ENCODE measurements at regions not wholly inside any gene's neighbourhood (a gene's known extent, or its start where the extent isn't known, plus 50 kb on each side); places are given as distances from the start of the nearest gene placed in this dataset.

GRCh38 chr9:29648132-29648531 is 2074.9 kb upstream of the C9orf72 start:
- in situ Hi-C loops (cut with MboI) (no loop called here), intact Hi-C loops (cut with micrococcal nuclease) (no loop called here)
- CTCF ChIA-PET (ENCODE audit: low intra/inter-chr PET ratio), result no interaction called here
- H4K20me1 ChIP-seq (replicated peaks; ENCODE audit: control insufficient read depth, insufficient read depth, low read length), result no peaks in the 10 kb centered on the region
- no peaks in the 10 kb centered on the region for H3K9me1 ChIP-seq (ENCODE audit: control insufficient read depth, insufficient read depth, low read length)
- no peak overlapping the region for H3K27ac ChIP-seq (ENCODE audit: extremely low read depth, low read depth, low read length)
- H3K9me3 ChIP-seq (replicated peaks; ENCODE audit: control insufficient read depth, insufficient read depth, low read depth, low read length), result no peaks in the 10 kb centered on the region
- H3K36me3 ChIP-seq (ENCODE audit: control insufficient read depth, insufficient read depth, low read length), result no peaks in the 10 kb centered on the region
- no peak overlapping the region for H3K9ac ChIP-seq (ENCODE audit: insufficient read depth in 1 of 2, low read depth in 2 of 2, low read length in 2 of 2)
- no peaks in the 10 kb centered on the region for H3K4me1 ChIP-seq (replicated peaks in 1 of 2; ENCODE audit: control insufficient read depth in 2 of 2, insufficient read depth in 2 of 2, low read length in 2 of 2)
- no peak for DNase-seq (ENCODE audit: extremely low read depth in 1 of 4, low spot score in 3 of 4)
- ATAC-seq, result no peak
- no peak for FAIRE-seq
- no peak overlapping the region for H3K4me2 ChIP-seq (ENCODE audit: insufficient read depth, low read length)
- no peak for TF ChIP-seq TARDBP (IDR thresholded peaks at IDR 0.05)
- no peak for TF ChIP-seq SMC3 (conservative IDR thresholded peaks at IDR 0.05; ENCODE audit: insufficient read depth, low read depth, low read length)
- no peak for TF ChIP-seq CTBP1 (IDR thresholded peaks at IDR 0.05; ENCODE audit: borderline replicate concordance)
- POLR2A ChIA-PET, result no interaction called here
- no peak overlapping the region for H3K4me3 ChIP-seq
- no peaks in the 10 kb centered on the region for H3K27me3 ChIP-seq (ENCODE audit: control insufficient read depth in 2 of 2, insufficient read depth in 2 of 2, low read length in 2 of 2)
- no peaks in the 10 kb centered on the region for H3K79me2 ChIP-seq (ENCODE audit: control insufficient read depth, insufficient read depth, low read length)
- H2AFZ ChIP-seq (ENCODE audit: low read depth, low read length), result no peak overlapping the region
- BruUV-seq (replicated peaks), result no TSS peak

- Histone ChIP-seq H3K79me2 (ENCODE audit: control insufficient read depth, insufficient read depth, low read length) (no peaks in the 10 kb centered on the region), H3K36me3 (ENCODE audit: control insufficient read depth, insufficient read depth, low read length) (no peaks in the 10 kb centered on the region), H3K4me2 (ENCODE audit: insufficient read depth, low read length) (no peak overlapping the region), H2AFZ (ENCODE audit: low read depth, low read length) (no peak overlapping the region), H4K20me1 (replicated peaks; ENCODE audit: control insufficient read depth, insufficient read depth, low read length) (no peaks in the 10 kb centered on the region), H3K27me3 (ENCODE audit: control insufficient read depth in 2 of 2, insufficient read depth in 2 of 2, low read length in 2 of 2) (no peaks in the 10 kb centered on the region), H3K9me3 (replicated peaks; ENCODE audit: control insufficient read depth, insufficient read depth, low read depth, low read length) (no peaks in the 10 kb centered on the region), H3K4me1 (replicated peaks in 1 of 2; ENCODE audit: control insufficient read depth in 2 of 2, insufficient read depth in 2 of 2, low read length in 2 of 2) (no peaks in the 10 kb centered on the region), H3K4me3 (no peak overlapping the region), H3K27ac (ENCODE audit: extremely low read depth, low read depth, low read length) (no peak overlapping the region), H3K9me1 (ENCODE audit: control insufficient read depth, insufficient read depth, low read length) (no peaks in the 10 kb centered on the region), H3K9ac (ENCODE audit: insufficient read depth in 1 of 2, low read depth in 2 of 2, low read length in 2 of 2) (no peak overlapping the region)
- CTCF ChIA-PET (ENCODE audit: low intra/inter-chr PET ratio), result no interaction called here
- no peak for DNase-seq (ENCODE audit: extremely low read depth in 1 of 4, low spot score in 3 of 4)
- no peak for ATAC-seq
- no peak for FAIRE-seq
- POLR2A ChIA-PET, result no interaction called here
- in situ Hi-C loops (cut with MboI), result no loop called here
- intact Hi-C loops (cut with micrococcal nuclease), result no loop called here
- no TSS peak for BruUV-seq (replicated peaks)
- no peak for TF ChIP-seq USF1 (CRISPR knock-in tag; IDR thresholded peaks at IDR 0.05)
- TF ChIP-seq ZKSCAN3 (CRISPR knock-in tag; IDR thresholded peaks at IDR 0.05), result no peak
- no peak for TF ChIP-seq ZFP91 (CRISPR knock-in tag; IDR thresholded peaks at IDR 0.05)
- no peak for TF ChIP-seq KLF6 (CRISPR knock-in tag; IDR thresholded peaks at IDR 0.05; ENCODE audit: borderline replicate concordance)
- TF ChIP-seq PKNOX1 (IDR thresholded peaks at IDR 0.05), result no peak
- TF ChIP-seq HBP1 (CRISPR knock-in tag; IDR thresholded peaks at IDR 0.05), result no peak
- TF ChIP-seq PPARD (CRISPR knock-in tag; IDR thresholded peaks at IDR 0.05), result no peak
- no peak for TF ChIP-seq TAF7 (tag; IDR thresholded peaks at IDR 0.05)
- no peak for TF ChIP-seq ZNF512 (tag; IDR thresholded peaks at IDR 0.05)
These were observed 2075.3 kb upstream of the C9orf72 start for GRCh38 chr9:29648601-29649000.

Measured in K562 (cell line).